ENCODE measurements at regions not wholly inside any gene's neighbourhood (a gene's known extent, or its start where the extent isn't known, plus 50 kb on each side); places are given as distances from the start of the nearest gene placed in this dataset.

GRCh38 chr9:1757186-1757585, 258.0 kb upstream of the SMARCA2 start:
- no peak for DNase-seq (ENCODE audit: low spot score)

GRCh38 chr9:1759009-1759408, 256.1 kb upstream of the SMARCA2 start:
- no peak for DNase-seq (ENCODE audit: low spot score)

- DNase-seq (ENCODE audit: low spot score) = no peak
Measured at GRCh38 chr9:1759771-1760300, 255.3 kb upstream of the SMARCA2 start.

- no peak for DNase-seq (ENCODE audit: low spot score)
Measured at GRCh38 chr9:1761807-1762206, 253.3 kb upstream of the SMARCA2 start.

- no peak for DNase-seq (ENCODE audit: low spot score)
Measured at GRCh38 chr9:1766042-1766441, 249.1 kb upstream of the SMARCA2 start.

- no peak for DNase-seq (ENCODE audit: low spot score)
Measured at GRCh38 chr9:1768561-1768960, 246.6 kb upstream of the SMARCA2 start.

GRCh38 chr9:1771094-1771789, 243.9 kb upstream of the SMARCA2 start:
- no peak for DNase-seq (ENCODE audit: low spot score)

- DNase-seq (ENCODE audit: low spot score) = no peak
Measured at GRCh38 chr9:1775230-1775629, 239.9 kb upstream of the SMARCA2 start.

- no peak for DNase-seq (ENCODE audit: low spot score)
Measured at GRCh38 chr9:1776668-1777067, 238.5 kb upstream of the SMARCA2 start.

- no peak for DNase-seq (ENCODE audit: low spot score)
Measured at GRCh38 chr9:1791191-1791590, 224.0 kb upstream of the SMARCA2 start.

- no peak for DNase-seq (ENCODE audit: low spot score)
Measured at GRCh38 chr9:1794547-1795270, 220.4 kb upstream of the SMARCA2 start.

- DNase-seq (ENCODE audit: low spot score) = no peak
Measured at GRCh38 chr9:1804128-1804865, 210.8 kb upstream of the SMARCA2 start.

- DNase-seq (ENCODE audit: low spot score) = no peak
Measured at GRCh38 chr9:1829719-1830118, 185.4 kb upstream of the SMARCA2 start.

GRCh38 chr9:1832960-1833359, 182.2 kb upstream of the SMARCA2 start:
- DNase-seq (ENCODE audit: low spot score) = no peak

GRCh38 chr9:1837453-1838084, 177.6 kb upstream of the SMARCA2 start:
- no peak for DNase-seq (ENCODE audit: low spot score)

- no peak for DNase-seq (ENCODE audit: low spot score)
Measured at GRCh38 chr9:1839909-1840308, 175.2 kb upstream of the SMARCA2 start.

- DNase-seq (ENCODE audit: low spot score) = no peak
Measured at GRCh38 chr9:1845425-1845824, 169.7 kb upstream of the SMARCA2 start.

- no peak for DNase-seq (ENCODE audit: low spot score)
Measured at GRCh38 chr9:1855726-1856125, 159.4 kb upstream of the SMARCA2 start.

- DNase-seq (ENCODE audit: low spot score) = no peak
Measured at GRCh38 chr9:1857808-1858207, 157.3 kb upstream of the SMARCA2 start.

GRCh38 chr9:1869843-1870242, 145.3 kb upstream of the SMARCA2 start:
- DNase-seq (ENCODE audit: low spot score) = peak; percentile 29

- DNase-seq (ENCODE audit: low spot score) = no peak
Measured at GRCh38 chr9:1870915-1871314, 144.2 kb upstream of the SMARCA2 start.
